HG03045 (cell line): ENCODE measurements at regions not wholly inside any gene's neighbourhood (a gene's known extent, or its start where the extent isn't known, plus 50 kb on each side); places are given as distances from the start of the nearest gene placed in this dataset.
"Not testable (repeated sequence)": the region's sequence is repeated elsewhere in the genome, so short reads cannot be mapped to it uniquely, and the experiment has no call there.

ENCODE experiments used
- ATAC-seq: cut with Tn5 transposase; IDR thresholded peaks from one replicate; pipeline ENCODE4 v1.9.1; 2021; ENCODE audit warnings: mild to moderate bottlenecking, moderate library complexity; ENCODE audit not compliant: unreplicated experiment

DNA sequence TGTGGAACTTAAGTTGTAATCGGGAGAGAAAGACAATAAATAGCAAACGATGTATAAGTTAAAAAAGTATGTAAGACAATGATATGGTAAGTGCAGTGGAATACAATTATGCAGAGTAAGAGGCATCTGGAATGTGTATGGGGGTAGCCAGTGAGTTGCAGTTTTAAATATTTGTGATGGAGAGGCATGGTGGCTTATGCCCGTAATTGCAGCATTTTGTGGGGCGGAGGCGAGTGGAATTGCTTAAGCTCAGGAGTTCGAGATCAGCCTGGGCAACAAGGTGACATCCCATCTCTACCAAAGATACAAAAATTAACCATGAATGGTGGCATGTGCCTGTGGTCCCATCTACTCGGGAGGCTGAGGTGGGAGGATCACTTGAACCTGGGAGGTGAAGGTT, 52.5 kb upstream of the WDFY3 start:
- ATAC-seq: no peak

DNA sequence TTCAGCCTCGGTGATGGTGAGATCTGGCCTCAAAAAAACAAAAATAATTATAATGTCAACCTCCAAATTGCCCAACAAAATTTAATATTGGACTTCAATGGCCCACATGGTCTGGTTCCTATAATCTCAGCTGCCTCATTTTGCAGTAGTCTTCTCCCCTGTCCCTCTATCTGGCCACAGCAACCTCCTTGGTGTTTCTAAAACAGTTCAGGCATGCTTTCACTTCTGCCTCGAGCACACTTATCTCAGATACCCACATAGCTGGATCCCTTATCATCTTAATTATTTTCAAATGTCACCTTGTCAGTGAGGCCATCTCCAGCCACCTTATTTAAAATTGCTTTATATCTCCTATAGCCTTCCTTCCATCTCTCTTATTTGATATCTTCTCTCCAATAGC, 52.9 kb upstream of the WDFY3 start:
- no peak for ATAC-seq

DNA sequence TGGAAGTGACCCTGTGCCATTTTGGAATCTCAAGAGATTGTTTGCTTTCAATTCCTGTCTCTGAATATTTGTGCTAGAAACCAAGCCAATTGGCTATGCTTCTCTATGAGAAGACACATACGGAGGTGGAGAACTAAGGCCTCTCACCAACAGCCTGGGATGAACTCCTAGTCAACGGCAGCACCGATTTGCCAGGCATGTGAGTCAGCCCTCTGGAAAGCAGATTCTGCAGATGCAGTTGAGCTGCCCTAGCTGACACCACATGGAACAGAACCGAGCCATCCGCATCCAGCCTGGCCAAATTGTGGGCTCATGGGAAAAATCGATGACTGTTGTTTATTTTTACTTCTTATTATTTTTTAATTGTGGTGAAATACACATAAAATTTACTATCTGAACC, 58.2 kb upstream of the WDFY3 start:
- no peak for ATAC-seq

DNA sequence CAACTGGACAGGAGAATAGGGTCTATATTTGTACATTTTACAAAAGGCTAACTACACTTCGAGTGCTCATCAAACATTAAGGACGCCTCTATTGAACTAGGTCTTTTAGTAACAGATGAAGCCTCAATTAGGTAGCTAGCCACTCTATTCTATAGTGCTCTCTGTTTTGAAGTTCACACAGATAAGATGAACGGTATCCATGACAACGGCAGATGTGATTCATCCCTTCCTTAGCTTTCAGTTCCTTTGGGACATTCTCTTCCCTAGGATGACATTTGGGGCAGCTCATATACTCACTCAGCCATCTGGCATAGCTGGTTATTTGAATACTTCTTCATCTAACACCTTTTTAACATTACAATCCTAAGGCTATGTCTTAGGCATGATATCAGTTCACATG, 62.4 kb upstream of the WDFY3 start:
- no peak for ATAC-seq

DNA sequence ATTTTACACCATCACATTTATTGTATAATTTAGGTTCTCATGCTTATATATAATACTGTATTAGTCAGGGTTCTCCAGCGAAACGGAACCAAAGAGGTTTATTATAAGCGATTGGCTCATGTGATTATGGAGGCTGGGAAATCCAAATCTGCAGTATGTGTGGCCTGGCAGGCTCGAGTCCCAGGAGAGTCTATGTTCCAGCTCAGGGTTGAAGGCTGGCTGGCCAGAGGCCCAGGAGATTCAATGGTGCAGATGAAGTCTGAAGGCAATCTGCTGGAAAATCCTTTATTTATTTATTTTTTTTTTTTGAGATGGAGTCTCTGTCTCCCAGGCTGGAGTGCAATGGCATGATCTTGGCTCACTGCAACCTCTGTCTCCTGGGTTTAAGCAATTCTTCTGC, 63.0 kb upstream of the WDFY3 start:
- no peak for ATAC-seq

DNA sequence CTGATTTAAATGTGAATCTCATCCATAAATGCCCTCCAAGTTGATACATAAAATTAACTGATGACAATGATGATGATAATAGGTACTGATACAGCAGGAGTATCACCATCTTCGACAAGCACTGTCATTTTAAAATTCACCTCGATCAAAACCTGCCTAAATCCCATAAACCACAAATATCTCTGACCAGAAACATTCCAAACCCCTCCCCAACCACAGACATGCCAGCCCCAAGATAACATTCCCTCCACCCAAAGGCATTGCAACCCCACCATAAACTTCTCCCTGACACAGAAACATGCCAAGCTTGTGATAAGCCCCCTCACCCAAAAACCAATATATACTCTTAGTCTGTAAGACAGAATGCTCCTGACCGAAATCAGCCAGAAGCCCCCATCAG, 63.7 kb upstream of the WDFY3 start:
- no peak for ATAC-seq

DNA sequence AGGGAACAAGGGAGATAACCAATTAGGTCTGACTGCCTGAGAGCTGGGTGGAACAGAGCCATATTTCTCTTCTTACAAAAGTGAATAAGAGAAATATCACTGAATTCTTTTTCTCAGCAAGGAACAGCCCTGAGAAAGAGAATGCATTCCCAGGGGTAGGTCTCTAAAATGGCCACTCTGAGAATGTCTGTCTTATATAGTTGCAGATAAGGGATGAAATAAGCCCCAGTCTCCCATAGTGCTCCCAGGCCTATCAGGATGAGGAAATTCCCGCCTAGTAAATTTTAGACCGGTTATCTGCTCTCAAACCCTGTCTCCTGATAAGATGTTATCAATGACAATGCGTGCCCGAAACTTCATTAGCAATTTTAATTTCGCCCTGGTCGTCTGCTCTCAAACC, 67.3 kb upstream of the WDFY3 start:
- not testable (repeated sequence) for ATAC-seq

DNA sequence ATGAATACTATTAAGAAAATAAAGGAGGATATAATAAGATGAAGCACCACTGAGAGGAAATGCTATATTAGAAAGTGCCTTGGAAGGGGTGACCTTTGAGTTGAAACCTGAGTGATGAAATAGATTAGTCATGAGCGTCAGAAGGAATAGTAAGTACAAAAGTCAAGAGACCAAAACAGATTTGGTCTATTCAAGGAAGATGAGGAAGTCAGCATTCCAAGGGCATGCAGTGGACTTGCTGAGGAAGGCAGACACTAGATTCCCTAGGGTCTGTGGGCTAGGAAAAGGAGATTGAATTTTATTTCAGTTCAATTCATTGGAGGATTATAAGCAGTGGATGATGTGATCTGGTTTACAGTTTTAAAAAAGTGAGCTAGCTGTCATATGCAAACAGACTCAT, 73.0 kb upstream of the WDFY3 start:
- ATAC-seq: no peak

DNA sequence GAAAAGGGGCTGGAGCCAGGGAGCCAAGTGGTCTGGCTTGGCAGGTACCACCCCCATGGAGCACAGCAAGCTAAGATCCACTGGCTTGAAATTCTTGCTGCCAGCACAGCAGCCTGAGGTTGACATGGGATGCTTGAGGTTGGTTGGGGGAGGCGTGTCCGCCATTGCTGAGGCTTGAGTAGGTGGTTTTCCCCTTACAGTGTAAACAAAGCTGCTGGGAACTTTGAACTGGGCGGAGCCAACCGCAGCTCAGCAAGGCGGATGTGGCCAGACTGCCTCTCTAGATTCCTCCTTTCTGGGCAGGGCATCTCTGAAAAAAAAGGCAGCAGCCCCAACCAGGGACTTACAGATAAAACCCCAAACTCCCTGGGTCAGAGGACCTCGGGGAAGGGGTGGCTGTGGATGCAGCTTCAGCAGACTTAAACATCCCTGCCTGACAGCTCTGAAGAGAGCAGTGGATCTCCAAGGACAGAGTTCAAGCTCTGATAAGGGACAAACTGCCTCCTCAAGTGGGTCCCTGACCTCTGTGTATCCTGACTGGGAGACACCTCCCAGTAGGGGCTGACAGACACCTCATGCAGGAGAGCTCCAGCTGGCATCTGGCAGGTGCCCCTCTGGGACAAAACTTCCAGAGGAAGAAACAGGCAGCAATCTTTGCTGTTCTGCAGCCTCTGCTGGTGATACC, 77.5 kb upstream of the WDFY3 start:
- not testable (repeated sequence) for ATAC-seq

DNA sequence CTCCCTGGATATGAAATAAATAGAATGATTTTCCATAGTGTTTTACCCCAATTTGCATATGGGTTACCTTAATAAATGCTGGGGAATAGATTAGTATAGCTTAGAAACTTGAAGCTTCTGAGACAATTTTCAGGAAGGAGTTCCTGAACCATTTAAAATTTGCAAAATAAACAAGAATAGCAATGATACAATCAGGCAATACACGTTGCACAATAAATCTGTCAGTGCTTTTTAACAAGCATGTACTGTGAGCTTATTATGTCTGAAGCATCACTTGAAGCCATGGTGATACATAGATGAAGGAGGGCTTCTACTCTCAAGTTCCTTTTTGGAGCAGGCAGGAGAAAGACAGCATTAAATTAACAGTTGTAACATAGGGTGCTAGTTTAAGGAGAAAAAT, 84.2 kb upstream of the WDFY3 start:
- ATAC-seq: no peak

DNA sequence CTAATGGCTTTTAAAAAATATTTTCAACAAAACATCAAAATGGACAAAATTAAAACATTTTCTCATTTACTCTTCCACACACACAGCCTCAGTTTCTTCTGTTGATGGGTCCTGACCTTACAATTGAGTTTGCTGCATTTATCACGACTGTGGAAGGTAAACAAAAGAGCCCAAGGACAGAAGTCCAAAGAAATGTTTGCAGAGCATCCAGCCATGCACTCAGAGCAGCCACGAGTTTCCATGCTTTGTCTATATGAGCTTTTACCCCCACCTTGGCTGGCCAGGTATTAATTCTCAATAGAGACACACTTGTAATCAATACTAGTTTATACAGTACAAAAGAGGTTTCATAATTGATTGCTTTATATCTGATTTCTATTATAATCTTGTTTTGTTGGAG, 85.0 kb upstream of the WDFY3 start:
- no peak for ATAC-seq

DNA sequence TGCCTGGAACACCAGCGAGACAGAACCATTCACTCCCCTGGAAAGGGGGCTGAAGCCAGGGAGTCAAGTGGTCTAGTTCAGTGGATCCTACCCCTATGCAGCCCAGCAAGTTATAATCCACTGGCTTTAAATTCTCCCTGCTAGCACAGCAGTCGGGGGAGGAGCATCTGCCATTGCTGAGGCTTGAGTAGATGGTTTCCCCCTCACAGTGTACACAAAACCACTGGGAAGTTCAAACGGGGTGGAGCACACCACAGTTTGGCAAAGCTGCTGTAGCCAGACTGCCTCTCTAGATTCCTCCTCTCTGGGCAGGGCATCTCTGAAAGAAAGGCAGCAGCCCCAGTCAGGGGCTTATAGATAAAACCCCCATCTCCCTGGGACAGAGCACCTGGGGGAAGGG, 88.4 kb upstream of the WDFY3 start:
- ATAC-seq: not testable (repeated sequence)

DNA sequence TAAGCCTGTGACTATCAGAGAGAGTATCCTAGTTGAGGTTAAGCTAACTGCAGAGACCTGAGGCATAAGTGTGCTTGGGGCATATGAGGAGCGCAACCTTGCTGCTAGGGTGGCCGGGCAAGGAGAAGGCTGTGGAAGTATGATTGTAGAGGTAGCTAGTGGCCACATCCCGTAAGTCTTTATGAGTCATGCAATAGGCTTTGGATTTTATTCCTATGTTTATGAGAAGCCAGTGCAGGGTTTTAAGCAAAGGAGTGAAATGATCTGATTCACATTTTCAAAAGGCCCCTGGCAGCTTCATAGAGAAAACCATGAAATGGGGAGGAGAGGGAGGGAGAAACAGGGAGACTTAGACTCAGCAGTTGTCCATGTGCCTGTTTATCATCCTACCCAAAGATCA, 92.1 kb upstream of the WDFY3 start:
- ATAC-seq: no peak

DNA sequence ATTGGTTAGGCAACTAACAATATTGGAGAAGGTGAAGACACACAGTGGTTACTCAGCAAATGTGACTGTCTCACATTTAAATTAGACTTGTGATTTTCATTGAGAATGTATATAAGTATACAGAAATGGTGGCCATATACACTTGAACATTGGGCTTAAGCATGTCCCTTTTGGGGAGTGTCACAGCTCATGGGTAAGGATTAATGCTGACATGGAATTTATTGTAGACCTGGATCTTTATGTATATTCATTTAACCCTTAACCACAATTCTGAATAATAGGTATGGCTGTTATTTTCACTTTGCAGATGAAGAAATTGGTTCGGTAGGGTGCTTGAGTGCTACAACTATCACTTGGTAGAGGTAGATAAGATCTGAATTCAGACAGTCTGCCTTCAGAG, 95.5 kb upstream of the WDFY3 start:
- no peak for ATAC-seq

DNA sequence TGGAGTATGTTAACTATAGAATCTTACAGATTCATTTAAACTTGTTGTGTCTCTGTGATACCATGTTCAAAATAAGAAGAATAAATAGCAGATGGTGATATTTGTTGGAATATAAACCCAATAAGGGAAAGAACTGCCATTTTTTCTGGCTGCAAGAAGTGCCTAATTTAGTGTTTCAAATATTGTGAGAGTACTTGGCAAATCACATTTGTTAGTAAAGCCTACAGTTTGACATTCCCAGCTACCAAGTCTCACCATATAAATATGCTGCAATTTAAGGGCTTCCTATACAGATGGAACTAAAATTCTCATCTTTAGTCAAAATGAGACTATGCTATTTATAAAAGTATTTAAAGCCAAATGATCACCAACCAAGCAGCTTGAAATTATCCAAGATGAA, 96.0 kb upstream of the WDFY3 start:
- no peak for ATAC-seq

DNA sequence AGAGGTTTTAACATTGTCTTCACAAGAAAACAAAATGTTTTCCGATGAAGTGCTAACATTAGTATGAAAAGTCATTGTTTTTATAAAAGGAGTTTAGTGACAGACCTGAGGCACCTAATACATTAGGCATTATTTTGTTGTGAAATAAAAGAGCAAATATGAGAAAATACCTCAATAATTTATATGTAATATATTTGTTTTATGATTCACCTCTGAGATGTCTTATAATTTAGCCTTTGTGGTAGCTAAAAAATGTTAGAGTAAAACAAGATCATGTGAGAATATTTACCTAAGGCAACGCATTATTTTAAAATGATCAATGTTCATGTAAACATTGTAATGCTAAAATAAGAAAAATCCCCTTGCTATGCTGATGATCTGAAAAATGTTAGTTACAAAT, 100.9 kb upstream of the WDFY3 start:
- no peak for ATAC-seq

DNA sequence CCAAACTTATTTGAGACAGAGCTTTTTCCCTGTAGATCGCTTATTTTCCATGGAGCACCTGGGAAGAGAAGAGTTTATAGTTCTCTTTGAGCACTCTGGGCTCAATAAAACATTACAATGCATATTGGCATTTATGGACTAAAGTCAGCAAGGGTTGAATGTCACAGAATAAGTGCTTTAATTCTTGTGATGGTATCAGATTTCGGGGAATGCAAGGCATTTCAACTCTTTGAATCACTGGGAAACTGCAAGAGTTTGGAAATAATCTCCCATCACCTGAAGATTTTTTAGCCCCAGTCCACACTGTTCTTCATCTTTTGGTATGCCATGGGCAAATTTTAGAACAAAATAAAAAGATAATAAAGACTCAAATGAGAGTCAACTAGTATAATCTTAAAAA, 111.5 kb upstream of the WDFY3 start:
- no peak for ATAC-seq

DNA sequence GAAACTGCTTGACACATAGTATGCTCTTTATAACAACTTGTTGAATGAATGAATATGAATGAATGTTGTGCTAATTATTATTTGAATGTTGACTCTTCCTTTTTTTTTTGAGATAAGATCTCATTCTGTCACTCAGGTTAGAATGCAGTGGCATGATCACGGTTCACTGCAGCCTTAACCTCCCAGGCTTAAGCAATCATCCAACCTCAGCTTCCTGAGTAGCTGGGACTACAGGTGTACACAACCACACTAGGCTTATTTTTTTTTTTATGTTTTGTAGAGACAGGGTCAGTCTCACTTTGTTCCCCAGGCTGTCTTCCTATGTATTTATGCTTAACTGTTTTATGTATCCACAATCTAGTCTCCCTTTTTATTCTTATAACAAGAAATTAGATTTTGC, 114.7 kb upstream of the WDFY3 start:
- no peak for ATAC-seq

DNA sequence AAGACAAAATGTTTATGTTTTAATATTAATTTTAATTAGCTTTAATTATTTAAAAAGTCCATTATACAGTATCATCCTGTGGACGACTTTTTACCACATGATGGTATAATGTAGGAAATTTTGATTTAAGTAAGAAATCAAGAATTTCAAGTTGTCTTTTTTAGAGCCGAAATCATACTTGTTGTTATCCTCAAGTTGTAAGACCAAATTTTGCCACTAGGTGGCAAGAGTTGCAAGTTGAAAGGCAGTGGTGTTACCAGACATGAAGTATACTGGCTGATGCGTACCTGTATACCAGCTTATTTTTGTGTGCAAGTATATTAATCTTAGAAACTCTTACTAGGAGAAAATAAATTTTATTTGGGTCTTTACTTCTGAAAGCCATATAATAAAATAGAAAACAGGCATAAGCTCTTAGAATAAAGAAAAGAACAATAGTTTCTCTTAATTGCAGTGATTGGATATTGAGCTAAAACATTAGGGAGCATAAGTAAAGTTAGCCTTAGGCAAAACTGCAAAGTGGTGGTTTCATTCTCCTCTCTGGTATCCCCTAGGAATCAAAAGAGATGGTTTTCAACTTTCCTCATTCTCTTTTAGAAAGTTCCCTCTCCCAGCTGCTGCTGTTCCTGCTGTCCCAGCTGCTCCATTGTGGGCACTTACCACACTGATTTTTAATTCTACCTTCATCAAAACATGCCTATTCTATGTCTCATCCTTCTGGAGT, 118.0 kb upstream of the WDFY3 start:
- ATAC-seq: no peak

DNA sequence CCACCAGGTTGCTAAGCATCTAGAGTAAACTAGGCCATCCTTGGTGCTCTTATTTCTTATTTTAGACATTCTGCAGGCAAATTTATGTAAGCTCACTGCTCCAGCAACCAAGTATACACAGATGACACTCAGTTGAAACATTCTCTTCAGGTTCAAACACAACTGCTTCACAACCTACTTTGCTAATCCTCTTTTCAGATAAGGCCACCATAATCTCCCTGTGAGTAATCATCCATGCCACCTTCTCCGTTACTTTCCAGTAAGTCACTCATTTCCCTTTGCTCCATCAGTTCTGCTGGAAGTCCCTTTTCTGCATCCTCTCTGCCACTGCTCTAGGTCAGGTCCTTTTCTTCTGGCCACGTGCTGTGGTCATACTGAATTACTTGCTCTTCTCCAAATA, 120.2 kb upstream of the WDFY3 start:
- ATAC-seq: no peak

DNA sequence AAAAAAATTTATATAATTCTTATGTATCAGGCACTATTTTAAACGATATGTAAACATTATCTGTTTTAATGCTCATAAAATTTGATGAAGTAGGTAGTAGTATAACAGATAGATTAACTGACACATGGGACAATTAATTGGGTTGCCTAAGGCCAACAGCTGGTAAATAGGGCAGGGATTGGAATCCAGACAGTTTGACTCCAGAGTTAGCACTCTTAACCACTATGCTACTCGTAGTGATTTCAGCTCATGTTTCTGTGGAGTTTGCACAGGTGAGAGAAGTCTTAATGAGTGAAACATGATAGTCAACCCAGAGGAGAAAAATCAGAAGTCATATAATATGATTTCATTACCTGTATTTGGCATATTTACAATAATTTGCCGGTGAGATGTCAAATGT, 126.0 kb upstream of the WDFY3 start:
- no peak for ATAC-seq

DNA sequence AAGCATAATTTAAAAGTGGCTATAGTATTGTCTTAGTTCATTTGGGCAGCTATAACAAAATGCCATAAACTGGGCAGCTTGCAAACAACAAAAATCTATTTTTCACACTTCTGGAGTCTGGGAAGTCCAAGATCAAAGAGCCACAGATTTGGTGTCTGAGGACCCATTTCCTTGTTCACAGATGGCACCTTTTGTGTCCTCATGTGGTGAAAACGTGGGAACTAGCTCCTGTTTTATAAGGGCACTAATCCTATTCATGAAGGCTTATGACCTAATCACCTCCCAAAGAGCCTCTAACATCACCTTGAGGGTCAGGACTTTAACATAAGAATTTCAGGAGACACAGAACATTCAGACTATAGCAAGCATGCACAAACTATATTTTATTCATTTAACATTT, 126.5 kb upstream of the WDFY3 start:
- no peak for ATAC-seq

DNA sequence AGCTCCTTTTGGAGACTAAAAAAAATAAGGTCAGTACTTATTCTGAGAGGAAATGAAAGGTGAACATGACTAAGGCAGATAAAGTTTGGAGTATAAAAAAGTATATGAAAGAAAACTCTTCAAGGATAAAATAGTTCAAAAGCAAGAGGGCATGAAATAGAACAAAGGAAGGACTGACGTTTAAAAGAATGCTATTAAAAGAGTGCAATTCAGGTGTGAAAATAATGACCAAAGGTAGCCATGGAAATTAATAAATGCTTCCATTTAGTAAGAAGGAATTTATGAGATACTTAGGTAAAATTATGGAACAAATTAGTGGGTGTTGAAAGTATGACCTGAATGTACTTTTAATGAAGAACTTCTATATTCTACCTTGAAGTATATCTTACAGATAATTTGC, 128.2 kb upstream of the WDFY3 start:
- ATAC-seq: no peak
